Cardiac muscle cell (in vitro differentiated cells and primary cell): ENCODE measurements at regions not wholly inside any gene's neighbourhood (a gene's known extent, or its start where the extent isn't known, plus 50 kb on each side); places are given as distances from the start of the nearest gene placed in this dataset.

Experiments
- DNase-seq, 2 donors: peaks; one replicate each; pipeline versions ENCODE4 v3.0.0 to v3.0.0-alpha.2; 2010 to 2017; ENCODE audit warnings: low read depth in 1 of 2, low spot score in 1 of 2
- H3K27ac ChIP-seq: fragments of 200-600 bp; sonication (generic); 2 replicates; pipeline ENCODE4 v1.5.1; 2016
- H3K27me3 ChIP-seq: fragments of 200-600 bp; sonication (generic); 2 replicates; pipeline ENCODE4 v1.6.0; 2016; ENCODE audit warnings: control low read depth
- H3K36me3 ChIP-seq: fragments of 200-600 bp; sonication (generic); 2 replicates; pipeline ENCODE4 v1.5.1; 2016; ENCODE audit warnings: control low read depth
- H3K4me1 ChIP-seq: fragments of 200-600 bp; sonication (generic); 2 replicates; pipeline ENCODE4 v1.8.1; 2017; ENCODE audit warnings: low read depth, mild to moderate bottlenecking, mixed run types
- H3K4me3 ChIP-seq: fragments of 200-600 bp; sonication (generic); 2 replicates; pipeline ENCODE4 v1.5.1; 2016; ENCODE audit warnings: mild to moderate bottlenecking
- H3K9me3 ChIP-seq: fragments of 200-600 bp; sonication (generic); 2 replicates; pipeline ENCODE4 v1.5.1; 2017; ENCODE audit warnings: low read depth, mild to moderate bottlenecking, control low read depth
- CTCF ChIP-seq: IDR thresholded peaks from 2 replicates; pipeline ENCODE4 v1.5.1; 2012; ENCODE audit warnings: low read depth, mild to moderate bottlenecking, low read length

GRCh38 chr2:207328944-207329386, 163.2 kb upstream of the KLF7 start:
- Histone ChIP-seq H3K27me3 (no peaks in the 10 kb centered on the region), H3K27ac (no peak overlapping the region)
- no peak for TF ChIP-seq CTCF

GRCh38 chr2:207330912-207331311, 165.2 kb upstream of the KLF7 start:
- no peak overlapping the region for H3K4me3 ChIP-seq
- DNase-seq, result peak in 1 of 2 donors; percentile 96
- no peaks in the 10 kb centered on the region for H3K9me3 ChIP-seq
- no peaks in the 10 kb centered on the region for H3K36me3 ChIP-seq
- H3K27me3 ChIP-seq, result no peaks in the 10 kb centered on the region
- H3K27ac ChIP-seq, result no peak overlapping the region
- H3K4me1 ChIP-seq, result peaks cover 8% of the 10 kb centered on the region
- TF ChIP-seq CTCF, result no peak

More at GRCh38 chr2:207328944-207329386, 163.2 kb upstream of the KLF7 start:
- DNase-seq, result no peak
- Histone ChIP-seq H3K4me1 (peaks cover 3% of the 10 kb centered on the region), H3K9me3 (no peaks in the 10 kb centered on the region), H3K4me3 (no peak overlapping the region), H3K36me3 (no peaks in the 10 kb centered on the region)

- no peaks in the 10 kb centered on the region for H3K27me3 ChIP-seq
- H3K36me3 ChIP-seq, result no peaks in the 10 kb centered on the region
- no peaks in the 10 kb centered on the region for H3K9me3 ChIP-seq
- no peak for TF ChIP-seq CTCF
- peaks cover 8% of the 10 kb centered on the region for H3K4me1 ChIP-seq
- no peak overlapping the region for H3K4me3 ChIP-seq
- no peak overlapping the region for H3K27ac ChIP-seq
- no peak for DNase-seq
These were observed 165.9 kb upstream of the KLF7 start for GRCh38 chr2:207331674-207332073.

- TF ChIP-seq CTCF, result no peak
- DNase-seq, result peak in 1 of 2 donors; percentile 47
- no peaks in the 10 kb centered on the region for H3K27me3 ChIP-seq
- H3K4me3 ChIP-seq, result no peak overlapping the region
- no peaks in the 10 kb centered on the region for H3K9me3 ChIP-seq
- H3K27ac ChIP-seq, result no peak overlapping the region
- H3K4me1 ChIP-seq, result peaks cover 8% of the 10 kb centered on the region
- H3K36me3 ChIP-seq, result no peaks in the 10 kb centered on the region
These were observed 166.9 kb upstream of the KLF7 start for GRCh38 chr2:207332480-207333212.

GRCh38 chr2:207333599-207334300, 168.0 kb upstream of the KLF7 start:
- peaks cover 13% of the 10 kb centered on the region for H3K4me1 ChIP-seq
- H3K9me3 ChIP-seq, result no peaks in the 10 kb centered on the region
- H3K4me3 ChIP-seq, result no peak overlapping the region
- no peak overlapping the region for H3K27ac ChIP-seq
- H3K36me3 ChIP-seq, result no peaks in the 10 kb centered on the region
- no peak for TF ChIP-seq CTCF
- H3K27me3 ChIP-seq, result no peaks in the 10 kb centered on the region
- peak in 1 of 2 donors; percentile 42 for DNase-seq
